SKM-1 treated with dmso at 0.1 percent for 144 hours (cell line): ENCODE measurements at regions not wholly inside any gene's neighbourhood (a gene's known extent, or its start where the extent isn't known, plus 50 kb on each side); places are given as distances from the start of the nearest gene placed in this dataset.

Experiments used
- DNase-seq: peaks from one replicate; lab custom pipeline; 2025; ENCODE audit not compliant: unreplicated experiment; lab: John Stamatoyannopoulos, UW

- DNase-seq = no peak
Measured at GRCh38 chr22:27540656-27541396, 260.7 kb downstream of the MN1 start.

GRCh38 chr22:27541836-27542235 lies 259.7 kb downstream of the MN1 start:
- DNase-seq = no peak

- DNase-seq = no peak
Measured at GRCh38 chr22:27542602-27543001, 259.0 kb downstream of the MN1 start.

- DNase-seq = no peak
Measured at GRCh38 chr22:27543460-27543859, 258.1 kb downstream of the MN1 start.

- DNase-seq = no peak
Measured at GRCh38 chr22:27545085-27545484, 256.5 kb downstream of the MN1 start.

- no peak for DNase-seq
Measured at GRCh38 chr22:27546157-27546935, 255.2 kb downstream of the MN1 start.

GRCh38 chr22:27551402-27551801 lies 250.2 kb downstream of the MN1 start:
- no peak for DNase-seq

GRCh38 chr22:27552176-27552575 lies 249.4 kb downstream of the MN1 start:
- DNase-seq = no peak

GRCh38 chr22:27552863-27553262 lies 248.7 kb downstream of the MN1 start:
- DNase-seq = no peak

GRCh38 chr22:27554106-27554811 lies 247.3 kb downstream of the MN1 start:
- DNase-seq = no peak

- DNase-seq = no peak
Measured at GRCh38 chr22:27554841-27555456, 246.6 kb downstream of the MN1 start.

- DNase-seq = no peak
Measured at GRCh38 chr22:27556371-27556770, 245.2 kb downstream of the MN1 start.

GRCh38 chr22:27557286-27558008 lies 244.1 kb downstream of the MN1 start:
- no peak for DNase-seq

- DNase-seq = no peak
Measured at GRCh38 chr22:27558658-27559371, 242.7 kb downstream of the MN1 start.

GRCh38 chr22:27560781-27561180 lies 240.8 kb downstream of the MN1 start:
- DNase-seq = no peak

GRCh38 chr22:27561286-27561904 lies 240.2 kb downstream of the MN1 start:
- DNase-seq = no peak

- DNase-seq = no peak
Measured at GRCh38 chr22:27564806-27565205, 236.8 kb downstream of the MN1 start.

GRCh38 chr22:27566602-27567001 lies 235.0 kb downstream of the MN1 start:
- no peak for DNase-seq

GRCh38 chr22:27568265-27568664 lies 233.3 kb downstream of the MN1 start:
- no peak for DNase-seq
